PC-9 (cell line): ENCODE measurements at regions not wholly inside any gene's neighbourhood (a gene's known extent, or its start where the extent isn't known, plus 50 kb on each side); places are given as distances from the start of the nearest gene placed in this dataset.
A peak's percentile ranks its signal among the peaks of the same experiment; 100 is the strongest.

Experiments
- BruUV-seq: library from RNA; stranded (reverse); fragments of 400-500 nt; replicated peaks from 2 replicates; lab custom pipeline; 2021; lab: Mats Ljungman, UMichigan
- CTCF ChIA-PET: fragments of 300-600 bp; sonication (Branson Sonifier 250); formaldehyde crosslinking; loops from one replicate; lab custom pipeline; 2022; ENCODE audit warnings: antibody characterized with exemption; lab: Charles Lee
- POLR2A ChIA-PET: fragments of 300-600 bp; sonication (Branson Sonifier 250); formaldehyde crosslinking; loops from one replicate; lab custom pipeline; 2022; ENCODE audit warnings: antibody characterized with exemption; ENCODE audit not compliant: unreplicated experiment; lab: Charles Lee
- DNase-seq, 2 experiments: peaks; one replicate each; pipeline versions ENCODE4 v3.0.0 to v3.0.0-alpha.2; 2015 to 2022; ENCODE audit warnings: mixed read lengths in 1 of 2
- H2AFZ ChIP-seq: fragments of 200-600 bp; sonication (generic); 2 replicates; pipeline ENCODE4 v1.8.1; 2017; ENCODE audit warnings: antibody characterized with exemption
- H3F3A ChIP-seq: fragments of 200-600 bp; sonication (generic); 2 replicates; pipeline ENCODE4 v1.8.1; 2017; ENCODE audit warnings: antibody characterized with exemption, mild to moderate bottlenecking, low read depth; ENCODE audit not compliant: insufficient read depth
- H3K27ac ChIP-seq: fragments of 200-600 bp; sonication (generic); 2 replicates; pipeline ENCODE4 v1.6.1; 2016; ENCODE audit warnings: mixed run types
- H3K27me3 ChIP-seq: fragments of 200-600 bp; sonication (generic); 2 replicates; pipeline ENCODE4 v1.6.1; 2016; ENCODE audit warnings: low read depth, mixed run types; ENCODE audit not compliant: insufficient read depth
- H3K36me3 ChIP-seq: fragments of 200-600 bp; sonication (generic); 2 replicates; pipeline ENCODE4 v1.6.1; 2016; ENCODE audit warnings: low read depth, mixed run types
- H3K4me1 ChIP-seq: fragments of 200-600 bp; sonication (generic); replicated peaks from 2 replicates; pipeline ENCODE4 v1.6.1; 2016; ENCODE audit warnings: mixed run types; ENCODE audit not compliant: insufficient read depth
- H3K4me2 ChIP-seq: fragments of 200-600 bp; sonication (generic); 2 replicates; pipeline ENCODE4 v1.6.1; 2017; ENCODE audit warnings: mixed run types
- H3K4me3 ChIP-seq: fragments of 200-600 bp; sonication (generic); 2 replicates; pipeline ENCODE4 v1.6.1; 2016; ENCODE audit warnings: mixed run types
- H3K79me2 ChIP-seq: fragments of 200-600 bp; sonication (generic); 2 replicates; pipeline ENCODE4 v1.6.1; 2017; ENCODE audit warnings: low read depth, mixed run types
- H3K9me2 ChIP-seq: fragments of 200-600 bp; sonication (generic); 2 replicates; pipeline ENCODE4 v1.8.1; 2017; ENCODE audit warnings: mild to moderate bottlenecking; ENCODE audit not compliant: insufficient read depth
- H3K9me3 ChIP-seq: fragments of 200-600 bp; sonication (generic); 2 replicates; pipeline ENCODE4 v1.8.1; 2016; ENCODE audit warnings: low read depth; ENCODE audit not compliant: insufficient read depth
- H4K20me1 ChIP-seq: fragments of 200-600 bp; sonication (generic); 2 replicates; pipeline ENCODE4 v1.8.1; 2017; ENCODE audit not compliant: insufficient read depth
- EZH2 ChIP-seq: fragments of 200-600 bp; sonication (generic); IDR thresholded peaks from 2 replicates; pipeline ENCODE4 v1.8.0; 2017; ENCODE audit warnings: antibody characterized with exemption, low read depth
- intact Hi-C: fragments of 100-400 bp; cut with micrococcal nuclease; formaldehyde crosslinking; loops from one replicate; pipeline ENCODE4 v1.10.0; 2022; ENCODE audit not compliant: unreplicated experiment
- TF ChIP-seq, protein P1 (sequence below): fragments of 200-600 bp; sonication (generic); conservative IDR thresholded peaks from 2 replicates; pipeline ENCODE4 v1.6.1; 2017; ENCODE audit warnings: mixed run types, antibody characterized with exemption, mild to moderate bottlenecking, moderate library complexity

DNA sequence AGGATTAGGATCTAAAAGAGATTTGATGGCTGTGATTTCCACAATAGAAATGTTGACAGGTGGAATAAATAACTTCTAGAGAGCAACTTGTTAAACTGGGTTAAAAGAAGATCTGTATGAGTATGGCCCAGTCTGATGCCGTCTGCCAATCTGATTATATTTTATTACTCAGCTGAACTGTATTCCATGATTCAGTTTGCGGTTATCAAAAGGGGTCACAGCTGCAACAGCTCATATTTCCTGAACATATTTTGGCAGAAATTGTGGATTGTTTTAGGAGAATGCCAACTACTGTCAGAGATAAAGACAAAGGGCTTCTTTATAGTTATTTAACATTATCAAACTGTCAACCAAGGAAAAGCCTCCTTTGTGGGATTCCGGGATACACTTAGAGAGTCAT is 244.8 kb upstream of the MINDY3 start:
- Histone ChIP-seq H3K36me3 (no peaks in the 10 kb centered on the region), H3K9me2 (no peaks in the 10 kb centered on the region), H4K20me1 (no peaks in the 10 kb centered on the region), H3K4me1 (no peaks in the 10 kb centered on the region), H3K9me3 (no peaks in the 10 kb centered on the region), H3K79me2 (no peaks in the 10 kb centered on the region), H3K4me3 (no peak overlapping the region), H3K4me2 (no peak overlapping the region), H3F3A (no peaks in the 10 kb centered on the region), H3K27ac (no peak overlapping the region), H3K27me3 (peaks cover 3% of the 10 kb centered on the region; the same call in 1 of the 2 replicates), H2AFZ (no peak overlapping the region)
- intact Hi-C loops: no loop called here
- TF ChIP-seq, protein P1, sequence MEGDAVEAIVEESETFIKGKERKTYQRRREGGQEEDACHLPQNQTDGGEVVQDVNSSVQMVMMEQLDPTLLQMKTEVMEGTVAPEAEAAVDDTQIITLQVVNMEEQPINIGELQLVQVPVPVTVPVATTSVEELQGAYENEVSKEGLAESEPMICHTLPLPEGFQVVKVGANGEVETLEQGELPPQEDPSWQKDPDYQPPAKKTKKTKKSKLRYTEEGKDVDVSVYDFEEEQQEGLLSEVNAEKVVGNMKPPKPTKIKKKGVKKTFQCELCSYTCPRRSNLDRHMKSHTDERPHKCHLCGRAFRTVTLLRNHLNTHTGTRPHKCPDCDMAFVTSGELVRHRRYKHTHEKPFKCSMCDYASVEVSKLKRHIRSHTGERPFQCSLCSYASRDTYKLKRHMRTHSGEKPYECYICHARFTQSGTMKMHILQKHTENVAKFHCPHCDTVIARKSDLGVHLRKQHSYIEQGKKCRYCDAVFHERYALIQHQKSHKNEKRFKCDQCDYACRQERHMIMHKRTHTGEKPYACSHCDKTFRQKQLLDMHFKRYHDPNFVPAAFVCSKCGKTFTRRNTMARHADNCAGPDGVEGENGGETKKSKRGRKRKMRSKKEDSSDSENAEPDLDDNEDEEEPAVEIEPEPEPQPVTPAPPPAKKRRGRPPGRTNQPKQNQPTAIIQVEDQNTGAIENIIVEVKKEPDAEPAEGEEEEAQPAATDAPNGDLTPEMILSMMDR: no peak
- no peak for TF ChIP-seq EZH2
- CTCF ChIA-PET: no interaction called here
- BruUV-seq: no TSS peak
- POLR2A ChIA-PET: no interaction called here
- DNase-seq: no peak

DNA sequence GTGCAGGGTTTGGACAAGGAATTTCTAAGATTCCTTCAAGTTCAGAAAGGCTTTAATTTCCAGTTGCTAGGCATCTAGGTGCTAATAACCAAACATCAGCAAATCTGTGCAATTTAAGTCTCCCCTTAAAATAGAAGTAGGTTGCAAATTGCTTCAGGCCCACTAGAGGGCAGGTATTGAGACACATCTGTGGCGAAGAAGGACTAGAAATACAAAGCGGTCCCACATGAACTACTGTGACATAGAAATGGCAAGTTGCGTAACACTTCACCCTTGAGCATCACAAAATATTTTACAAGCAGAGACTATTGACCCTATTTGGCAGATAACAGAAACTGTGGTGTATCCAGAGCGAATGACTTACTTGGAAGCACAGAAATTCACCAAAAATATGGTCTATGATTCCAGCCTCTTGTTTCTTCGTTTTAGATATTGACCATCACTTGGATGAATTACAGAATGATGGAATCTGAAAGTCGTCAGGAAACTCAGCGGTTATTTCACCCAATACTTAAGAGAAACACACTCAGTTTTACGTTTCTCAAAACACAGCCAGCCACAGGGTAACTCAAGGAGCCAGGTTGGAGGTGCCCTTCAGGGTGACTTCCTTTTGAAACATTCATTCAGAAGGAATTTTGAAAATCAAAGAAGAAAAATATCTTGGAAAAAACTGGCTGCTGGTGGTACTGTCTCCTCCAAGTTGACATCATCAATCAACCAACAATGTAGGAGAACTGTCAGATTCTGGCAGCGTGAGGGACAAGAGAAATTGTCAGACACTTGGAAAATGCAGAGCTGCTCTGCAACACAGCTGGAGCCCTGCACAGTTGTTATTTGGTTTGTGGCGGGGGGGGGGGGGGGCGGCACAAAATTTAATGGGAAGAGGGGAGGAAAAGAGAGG is 256.3 kb upstream of the MINDY3 start:
- DNase-seq: peak in 1 of 2 experiments; percentile 1
- no peaks in the 10 kb centered on the region for H3K36me3 ChIP-seq
- ChIA-PET POLR2A (no interaction called here), CTCF (no interaction called here)
- no peaks in the 10 kb centered on the region; the same call in 1 of the 2 replicates for H3K27me3 ChIP-seq
- intact Hi-C loops: loop anchor here (5.0 kb wide), 1 partner anchor 661 kb away; no protein-coding TSS in a partner anchor
- no peaks in the 10 kb centered on the region for H3K79me2 ChIP-seq
- H3F3A ChIP-seq: no peaks in the 10 kb centered on the region
- no peak overlapping the region for H3K4me2 ChIP-seq
- H3K4me3 ChIP-seq: no peak overlapping the region
- no peaks in the 10 kb centered on the region for H3K9me2 ChIP-seq
- H3K9me3 ChIP-seq: no peaks in the 10 kb centered on the region
- H3K4me1 ChIP-seq: no peaks in the 10 kb centered on the region
- BruUV-seq: no TSS peak
- no peak for TF ChIP-seq EZH2
- TF ChIP-seq, protein P1: peak; percentile 60
- H3K27ac ChIP-seq: no peak overlapping the region
- H4K20me1 ChIP-seq: no peaks in the 10 kb centered on the region
- H2AFZ ChIP-seq: no peak overlapping the region

DNA sequence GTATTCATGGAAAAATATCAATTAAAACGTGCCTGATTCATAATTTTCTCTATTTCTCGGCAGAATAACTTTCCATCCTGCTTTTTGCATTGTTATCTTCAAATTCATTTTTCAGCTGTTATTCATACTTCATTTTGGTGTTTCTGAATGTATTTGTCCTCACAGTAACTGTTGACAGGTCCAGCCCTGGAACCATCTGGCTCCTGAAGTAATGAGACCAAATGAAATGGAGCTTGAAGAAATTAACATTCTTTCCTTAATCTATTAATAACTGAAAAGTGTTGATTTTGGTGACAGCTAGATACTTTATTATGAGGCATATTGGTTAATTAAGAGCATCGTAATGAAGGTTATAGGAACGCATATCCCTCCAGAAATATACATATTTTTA is 257.0 kb upstream of the MINDY3 start:
- Histone ChIP-seq H2AFZ (no peak overlapping the region), H3K36me3 (no peaks in the 10 kb centered on the region), H4K20me1 (no peaks in the 10 kb centered on the region), H3K4me3 (no peak overlapping the region), H3F3A (no peaks in the 10 kb centered on the region), H3K27me3 (no peaks in the 10 kb centered on the region; the same call in 1 of the 2 replicates), H3K27ac (no peak overlapping the region), H3K4me2 (no peak overlapping the region), H3K4me1 (no peaks in the 10 kb centered on the region), H3K79me2 (no peaks in the 10 kb centered on the region), H3K9me2 (no peaks in the 10 kb centered on the region), H3K9me3 (no peaks in the 10 kb centered on the region)
- ChIA-PET CTCF (no interaction called here), POLR2A (no interaction called here)
- TF ChIP-seq, protein P1: no peak
- TF ChIP-seq EZH2: no peak
- BruUV-seq: no TSS peak
- intact Hi-C loops: loop anchor here (5.0 kb wide), 1 partner anchor 660 kb away; no protein-coding TSS in a partner anchor
- no peak for DNase-seq
